SU-DHL-6 (cell line): ENCODE measurements at regions not wholly inside any gene's neighbourhood (a gene's known extent, or its start where the extent isn't known, plus 50 kb on each side); places are given as distances from the start of the nearest gene placed in this dataset.

ENCODE experiments used
- CTCF ChIP-seq: fragments of 200-600 bp; sonication (generic); IDR thresholded peaks from one replicate; pipeline ENCODE4 v1.5.1; 2017; ENCODE audit warnings: antibody characterized with exemption, mild to moderate bottlenecking, low read length, moderate library complexity; ENCODE audit not compliant: insufficient read depth, poor library complexity, severe bottlenecking
- EZH2phosphoT487 ChIP-seq: fragments of 200-600 bp; sonication (generic), shearing (Covaris generic); conservative IDR thresholded peaks from 2 replicates; pipeline ENCODE4 v1.6.1; 2018; ENCODE audit warnings: mild to moderate bottlenecking, antibody characterized with exemption, low read length, moderate library complexity, mixed read lengths

DNA sequence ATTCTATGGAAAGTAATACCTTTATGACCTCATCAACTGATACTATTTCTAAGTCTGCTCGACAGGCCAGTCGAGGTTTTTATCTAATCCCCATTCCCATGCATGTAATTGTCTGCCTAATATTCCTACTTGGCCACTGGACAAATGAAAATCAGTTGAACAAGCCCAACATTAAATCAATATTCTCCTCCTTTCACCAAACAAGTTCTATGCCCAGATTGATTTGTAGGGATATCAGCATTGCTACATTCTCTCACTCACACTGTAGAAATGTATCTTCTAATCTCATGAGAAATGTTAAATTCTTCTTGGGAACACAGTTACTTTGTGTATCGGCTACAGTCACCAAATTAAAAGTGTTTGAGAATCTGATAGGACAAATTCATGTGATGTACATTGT, 208.8 kb upstream of the CTNND2 start:
- TF ChIP-seq EZH2phosphoT487 = no peak
- TF ChIP-seq CTCF = no peak
